CD4-positive, alpha-beta T cell treated with Interleukin-4 for 1 hour (primary cell): ENCODE measurements at regions not wholly inside any gene's neighbourhood (a gene's known extent, or its start where the extent isn't known, plus 50 kb on each side); places are given as distances from the start of the nearest gene placed in this dataset.
"Not testable (repeated sequence)": the region's sequence is repeated elsewhere in the genome, so short reads cannot be mapped to it uniquely, and the experiment has no call there.

ENCODE experiments used
- DNase-seq, 2 donors: peaks; one replicate each; pipeline ENCODE4 v3.0.0-alpha.2; 2020 to 2022

- no peak for DNase-seq
Measured at GRCh38 chr14:25699981-25700380, 650.0 kb upstream of the STXBP6 start.

- DNase-seq, result no peak
Measured at GRCh38 chr14:25698111-25698510, 648.2 kb upstream of the STXBP6 start.

- no peak for DNase-seq
Measured at GRCh38 chr14:25696176-25696575, 646.2 kb upstream of the STXBP6 start.

GRCh38 chr14:25685004-25685403 lies 635.1 kb upstream of the STXBP6 start:
- DNase-seq, result no peak

- no peak for DNase-seq
Measured at GRCh38 chr14:25680934-25681333, 631.0 kb upstream of the STXBP6 start.

GRCh38 chr14:25680511-25680910 lies 630.6 kb upstream of the STXBP6 start:
- DNase-seq, result not testable (repeated sequence)

GRCh38 chr14:25677111-25677510 lies 627.2 kb upstream of the STXBP6 start:
- no peak for DNase-seq

GRCh38 chr14:25667387-25667786 lies 617.4 kb upstream of the STXBP6 start:
- no peak for DNase-seq

- DNase-seq, result no peak
Measured at GRCh38 chr14:25666877-25667276, 616.9 kb upstream of the STXBP6 start.

- DNase-seq, result no peak
Measured at GRCh38 chr14:25658988-25659387, 609.0 kb upstream of the STXBP6 start.

- no peak for DNase-seq
Measured at GRCh38 chr14:25630447-25630846, 580.5 kb upstream of the STXBP6 start.

GRCh38 chr14:25628978-25629377 lies 579.0 kb upstream of the STXBP6 start:
- DNase-seq, result no peak

- DNase-seq, result no peak
Measured at GRCh38 chr14:25628390-25628789, 578.4 kb upstream of the STXBP6 start.

GRCh38 chr14:25626986-25627385 lies 577.0 kb upstream of the STXBP6 start:
- no peak for DNase-seq

- no peak for DNase-seq
Measured at GRCh38 chr14:25622763-25623162, 572.8 kb upstream of the STXBP6 start.

- DNase-seq, result no peak
Measured at GRCh38 chr14:25620515-25620914, 570.6 kb upstream of the STXBP6 start.

GRCh38 chr14:25615174-25615573 lies 565.2 kb upstream of the STXBP6 start:
- no peak for DNase-seq

GRCh38 chr14:25607192-25607591 lies 557.2 kb upstream of the STXBP6 start:
- DNase-seq, result no peak

GRCh38 chr14:25602106-25602505 lies 552.2 kb upstream of the STXBP6 start:
- DNase-seq, result no peak

GRCh38 chr14:25588751-25589150 lies 538.8 kb upstream of the STXBP6 start:
- no peak for DNase-seq

GRCh38 chr14:25574628-25575325 lies 524.8 kb upstream of the STXBP6 start:
- no peak for DNase-seq

GRCh38 chr14:25570483-25570882 lies 520.5 kb upstream of the STXBP6 start:
- no peak for DNase-seq

GRCh38 chr14:25557466-25557865 lies 507.5 kb upstream of the STXBP6 start:
- DNase-seq, result no peak

GRCh38 chr14:25552826-25553225 lies 502.9 kb upstream of the STXBP6 start:
- no peak for DNase-seq

- no peak for DNase-seq
Measured at GRCh38 chr14:25551674-25552073, 501.7 kb upstream of the STXBP6 start.
